Adipocyte (in vitro differentiated cells): ENCODE measurements at regions not wholly inside any gene's neighbourhood (a gene's known extent, or its start where the extent isn't known, plus 50 kb on each side); places are given as distances from the start of the nearest gene placed in this dataset.

ENCODE experiments used
- DNase-seq: peaks from one replicate; pipeline ENCODE4 v3.0.0-alpha.2; 2015; ENCODE audit warnings: low read depth
- H3K27me3 ChIP-seq: replicated peaks from 2 replicates; pipeline ENCODE4 v1.7.0; 2013; ENCODE audit warnings: mild to moderate bottlenecking, low read length, moderate library complexity; ENCODE audit not compliant: control insufficient read depth, insufficient read depth
- H3K36me3 ChIP-seq: 2 replicates; pipeline ENCODE4 v1.7.0; 2013; ENCODE audit warnings: low read length, mild to moderate bottlenecking, moderate library complexity; ENCODE audit not compliant: control insufficient read depth, insufficient read depth, severe bottlenecking
- H3K4me1 ChIP-seq: 2 replicates; pipeline ENCODE4 v1.7.0; 2013; ENCODE audit warnings: mild to moderate bottlenecking, low read length, moderate library complexity; ENCODE audit not compliant: control insufficient read depth, insufficient read depth
- H3K4me3 ChIP-seq: 2 replicates; pipeline ENCODE4 v1.7.0; 2013; ENCODE audit warnings: mild to moderate bottlenecking, low read length, moderate library complexity
- H3K9ac ChIP-seq: 2 replicates; pipeline ENCODE4 v1.7.0; 2013; ENCODE audit warnings: mild to moderate bottlenecking, low read length, moderate library complexity
- H3K9me3 ChIP-seq: 2 replicates; pipeline ENCODE4 v1.7.0; 2013; ENCODE audit warnings: mild to moderate bottlenecking, low read length, moderate library complexity; ENCODE audit not compliant: control insufficient read depth

DNA sequence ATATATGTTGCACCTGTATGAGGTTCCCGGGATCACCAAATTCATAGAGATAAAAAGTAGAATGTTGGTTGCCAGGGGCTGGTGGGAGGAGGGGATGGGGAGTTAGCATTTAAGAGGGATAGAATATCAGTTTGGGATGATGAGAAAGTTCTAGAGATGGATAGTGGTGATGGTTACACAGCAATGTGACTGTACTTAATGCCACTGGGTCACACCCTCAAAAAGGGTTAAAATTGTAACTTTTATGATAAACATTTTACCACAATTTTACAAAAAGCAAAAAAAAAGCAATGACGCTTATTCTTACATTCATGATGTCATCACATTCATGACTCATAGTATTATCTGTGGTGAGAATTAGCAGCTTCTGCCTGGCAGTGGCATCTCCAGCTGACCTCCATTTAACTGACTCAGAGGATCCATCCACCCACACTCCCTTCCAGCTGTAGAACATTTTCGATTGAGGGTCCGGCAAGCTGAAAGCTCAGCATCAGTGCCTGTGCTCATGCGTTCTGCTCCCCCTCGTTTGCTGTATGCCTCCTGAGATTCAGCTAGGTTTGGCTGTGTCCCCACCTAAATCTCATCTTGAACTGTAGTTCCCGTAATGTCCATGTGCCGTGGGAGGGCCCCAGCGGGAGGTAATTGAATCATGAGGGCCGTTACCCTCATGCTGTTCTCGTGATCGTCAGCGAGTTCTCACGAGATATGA is 64.8 kb upstream of the TMEM260 start:
- H3K27me3 ChIP-seq: peaks cover 14% of the 10 kb centered on the region
- H3K4me3 ChIP-seq: peak overlapping the region; percentile 29
- no peaks in the 10 kb centered on the region for H3K4me1 ChIP-seq
- no peaks in the 10 kb centered on the region for H3K9me3 ChIP-seq
- H3K36me3 ChIP-seq: no peaks in the 10 kb centered on the region
- DNase-seq: no peak
- H3K9ac ChIP-seq: no peak overlapping the region

DNA sequence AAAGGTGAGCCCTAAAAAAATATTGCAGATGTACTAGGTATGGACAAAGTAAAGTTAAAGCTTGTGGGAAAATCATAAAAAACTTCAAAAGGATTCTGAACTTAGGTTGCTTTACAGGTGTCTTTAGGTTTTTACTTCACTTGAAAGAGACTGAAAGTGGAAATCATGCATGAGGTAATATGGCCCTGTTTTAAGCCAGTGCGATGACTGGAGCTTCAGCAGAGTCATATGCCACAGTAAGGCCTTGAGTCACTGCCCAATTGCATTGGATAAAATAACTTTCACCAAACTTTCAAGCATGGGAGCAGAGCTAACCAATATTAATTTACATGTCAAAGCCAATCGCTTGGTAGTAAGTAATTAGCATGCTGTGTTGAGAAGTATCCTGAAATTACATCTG is 63.9 kb upstream of the TMEM260 start:
- Histone ChIP-seq H3K36me3 (no peaks in the 10 kb centered on the region), H3K4me3 (no peak overlapping the region), H3K9me3 (no peaks in the 10 kb centered on the region), H3K9ac (no peak overlapping the region), H3K4me1 (no peaks in the 10 kb centered on the region), H3K27me3 (peaks cover 16% of the 10 kb centered on the region)
- DNase-seq: no peak

DNA sequence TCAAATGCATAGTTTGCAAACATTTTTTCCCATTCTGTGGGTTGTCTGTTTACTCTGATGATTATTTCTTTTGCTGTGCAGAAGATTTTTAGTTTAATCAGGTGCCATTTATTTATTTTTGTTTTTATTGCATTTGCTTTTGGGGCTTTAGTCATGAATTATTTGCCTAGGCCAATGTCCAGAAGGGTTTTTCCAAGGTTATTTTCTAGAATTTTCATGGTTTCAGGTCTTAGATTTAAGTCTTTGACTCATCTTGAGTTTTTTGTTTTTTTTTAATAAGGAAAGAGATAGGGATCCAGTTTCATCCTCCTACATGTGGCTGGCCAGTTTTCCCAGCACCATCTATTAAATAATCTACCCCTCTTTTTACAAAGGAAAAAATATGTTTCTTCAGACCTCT is 57.2 kb upstream of the TMEM260 start:
- Histone ChIP-seq H3K27me3 (peaks cover 37% of the 10 kb centered on the region), H3K36me3 (no peaks in the 10 kb centered on the region), H3K9me3 (no peaks in the 10 kb centered on the region), H3K9ac (no peak overlapping the region), H3K4me3 (no peak overlapping the region), H3K4me1 (no peaks in the 10 kb centered on the region)
- DNase-seq: no peak

DNA sequence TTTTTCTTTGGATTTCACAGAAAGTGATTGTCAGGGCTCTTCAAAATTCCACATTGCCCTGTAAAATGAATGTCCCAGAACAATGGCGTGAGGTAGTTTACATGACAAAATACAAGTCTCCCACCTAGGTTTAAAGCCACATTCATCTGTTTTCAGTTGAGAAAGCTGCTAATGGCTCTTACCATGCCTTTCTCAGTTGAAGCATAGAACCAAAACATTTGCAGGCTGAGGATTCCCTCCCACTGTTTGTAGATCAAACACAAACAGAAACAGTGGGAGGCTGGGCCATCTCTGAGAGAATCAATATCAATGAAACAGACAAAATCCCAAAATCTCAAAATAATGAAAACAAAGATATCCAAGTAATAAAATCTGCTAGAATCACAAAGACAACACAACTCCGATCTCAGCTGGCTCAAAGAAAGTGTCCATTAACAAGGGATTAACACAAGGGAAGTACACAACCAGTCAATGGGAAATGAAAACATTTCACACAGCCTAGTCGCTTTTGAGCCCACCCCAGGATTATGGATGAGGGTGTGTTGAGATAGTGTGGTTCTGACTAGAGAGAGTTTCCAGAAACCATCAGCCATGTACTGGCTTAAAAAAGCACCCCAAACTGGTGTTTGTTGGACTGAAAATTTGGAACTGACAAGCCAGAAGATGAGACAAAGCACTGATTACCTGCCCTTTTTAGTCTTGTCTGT is 54.5 kb upstream of the TMEM260 start:
- H3K27me3 ChIP-seq: peaks cover 23% of the 10 kb centered on the region
- H3K4me3 ChIP-seq: no peak overlapping the region
- no peaks in the 10 kb centered on the region for H3K4me1 ChIP-seq
- no peaks in the 10 kb centered on the region for H3K9me3 ChIP-seq
- no peak overlapping the region for H3K9ac ChIP-seq
- H3K36me3 ChIP-seq: no peaks in the 10 kb centered on the region
- DNase-seq: no peak

DNA sequence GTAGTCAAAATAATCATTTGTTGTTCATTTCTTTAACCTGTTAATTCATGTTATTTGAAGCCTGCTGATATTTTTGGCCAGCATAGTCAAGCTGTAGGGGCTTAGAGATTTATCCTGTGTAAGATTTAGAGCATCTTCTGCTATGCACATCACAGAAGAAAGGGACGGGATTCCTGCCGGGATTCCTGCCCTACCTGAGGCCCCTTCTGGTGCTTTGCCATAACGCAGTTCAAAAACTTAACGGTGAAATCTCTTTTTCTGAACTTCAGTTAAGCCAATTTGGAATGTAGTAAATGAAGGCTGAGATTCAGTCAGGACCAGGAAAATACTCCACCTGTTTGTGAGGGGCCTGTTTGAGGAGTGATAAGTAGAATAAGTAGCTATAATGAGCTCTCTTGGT is 50.7 kb upstream of the TMEM260 start:
- Histone ChIP-seq H3K27me3 (peaks cover 19% of the 10 kb centered on the region), H3K4me1 (no peaks in the 10 kb centered on the region), H3K9ac (no peak overlapping the region), H3K4me3 (no peak overlapping the region), H3K36me3 (no peaks in the 10 kb centered on the region), H3K9me3 (no peaks in the 10 kb centered on the region)
- DNase-seq: no peak
